ENCODE measurements at regions not wholly inside any gene's neighbourhood (a gene's known extent, or its start where the extent isn't known, plus 50 kb on each side); places are given as distances from the start of the nearest gene placed in this dataset.

DNA sequence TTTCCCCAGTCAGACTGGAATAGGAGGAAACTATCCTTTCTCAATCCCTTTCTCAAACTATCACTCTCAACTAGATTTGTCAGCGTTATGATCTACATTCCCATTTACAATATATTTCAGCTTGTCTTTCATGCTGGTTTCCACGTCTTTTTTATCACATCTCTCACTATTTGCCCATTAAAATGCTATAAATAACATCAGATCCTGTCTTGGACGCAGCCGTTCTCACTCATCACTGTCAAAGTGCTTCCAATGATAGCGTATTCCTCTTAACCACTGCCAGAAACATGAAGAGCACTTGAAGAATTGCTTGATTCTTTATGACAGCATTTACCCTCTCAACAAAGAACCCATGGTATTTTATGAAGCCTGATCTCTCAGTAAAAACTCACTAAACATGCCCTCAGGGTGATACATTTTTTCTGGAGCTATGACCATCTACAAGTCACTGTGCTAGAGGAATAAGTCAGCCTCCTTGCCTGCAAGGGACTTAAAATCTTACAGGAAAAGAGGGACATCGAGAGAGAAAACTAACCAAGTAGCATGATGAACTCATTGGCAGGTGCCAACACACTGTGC lies 205.6 kb upstream of the PFKP start:
- DNase-seq (no peak), ATAC-seq (no peak)
- Histone ChIP-seq H3K27me3 (no peaks in the 10 kb centered on the region), H3K9me3 (no peaks in the 10 kb centered on the region), H3K4me1 (no peaks in the 10 kb centered on the region), H3K27ac (no peak overlapping the region), H3K36me3 (no peaks in the 10 kb centered on the region), H3K4me3 (no peak overlapping the region)
- intact Hi-C loops (cut with DNase I) = no loop called here
- TF ChIP-seq POLR2A (IDR thresholded peaks at IDR 0.05) = no peak
- TF ChIP-seq, protein P1, sequence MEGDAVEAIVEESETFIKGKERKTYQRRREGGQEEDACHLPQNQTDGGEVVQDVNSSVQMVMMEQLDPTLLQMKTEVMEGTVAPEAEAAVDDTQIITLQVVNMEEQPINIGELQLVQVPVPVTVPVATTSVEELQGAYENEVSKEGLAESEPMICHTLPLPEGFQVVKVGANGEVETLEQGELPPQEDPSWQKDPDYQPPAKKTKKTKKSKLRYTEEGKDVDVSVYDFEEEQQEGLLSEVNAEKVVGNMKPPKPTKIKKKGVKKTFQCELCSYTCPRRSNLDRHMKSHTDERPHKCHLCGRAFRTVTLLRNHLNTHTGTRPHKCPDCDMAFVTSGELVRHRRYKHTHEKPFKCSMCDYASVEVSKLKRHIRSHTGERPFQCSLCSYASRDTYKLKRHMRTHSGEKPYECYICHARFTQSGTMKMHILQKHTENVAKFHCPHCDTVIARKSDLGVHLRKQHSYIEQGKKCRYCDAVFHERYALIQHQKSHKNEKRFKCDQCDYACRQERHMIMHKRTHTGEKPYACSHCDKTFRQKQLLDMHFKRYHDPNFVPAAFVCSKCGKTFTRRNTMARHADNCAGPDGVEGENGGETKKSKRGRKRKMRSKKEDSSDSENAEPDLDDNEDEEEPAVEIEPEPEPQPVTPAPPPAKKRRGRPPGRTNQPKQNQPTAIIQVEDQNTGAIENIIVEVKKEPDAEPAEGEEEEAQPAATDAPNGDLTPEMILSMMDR (IDR thresholded peaks at IDR 0.05) = no peak
- 36% methylated on average over 6 of the region's 6 CpGs for WGBS (ENCODE audit: insufficient coverage, low coverage, low lambda C conversion rate, missing lambda C conversion rate)

GRCh38 chr10:2858452-2858851 lies 208.9 kb upstream of the PFKP start:
- WGBS (ENCODE audit: insufficient coverage, low coverage, low lambda C conversion rate, missing lambda C conversion rate) = 57% methylated on average over 2 of the region's 2 CpGs
- intact Hi-C loops (cut with DNase I) = no loop called here

DNA sequence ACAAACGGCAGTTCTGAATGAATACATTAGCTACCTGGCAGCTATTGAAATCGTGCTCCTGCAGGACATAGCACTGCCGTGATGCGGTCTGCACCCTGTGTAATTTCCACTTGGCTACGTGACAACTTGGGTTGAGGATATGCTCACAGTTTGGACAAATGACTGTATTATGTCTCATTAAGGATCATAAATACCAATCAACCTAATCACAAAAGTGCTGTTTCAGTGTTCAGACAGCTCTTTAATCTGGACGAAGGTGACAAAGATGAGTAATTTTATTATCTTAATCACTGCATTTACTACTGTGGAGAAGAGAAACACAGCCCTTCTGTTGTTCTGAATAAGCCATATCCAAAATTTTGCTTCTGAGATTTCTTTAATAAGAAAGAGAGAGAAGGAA lies 210.8 kb upstream of the PFKP start:
- no peak for ATAC-seq
- DNase-seq = no peak
- Histone ChIP-seq H3K4me1 (no peaks in the 10 kb centered on the region), H3K4me3 (no peak overlapping the region), H3K27ac (no peak overlapping the region), H3K36me3 (no peaks in the 10 kb centered on the region), H3K27me3 (no peaks in the 10 kb centered on the region), H3K9me3 (no peaks in the 10 kb centered on the region)
- 41% methylated on average over 6 of the region's 6 CpGs for WGBS (ENCODE audit: insufficient coverage, low coverage, low lambda C conversion rate, missing lambda C conversion rate)
- TF ChIP-seq POLR2A (IDR thresholded peaks at IDR 0.05) = no peak
- TF ChIP-seq, protein P1 (IDR thresholded peaks at IDR 0.05) = no peak
- intact Hi-C loops (cut with DNase I) = no loop called here

More at GRCh38 chr10:2858452-2858851, 208.9 kb upstream of the PFKP start:
- Histone ChIP-seq H3K4me3 (no peak overlapping the region), H3K4me1 (no peaks in the 10 kb centered on the region), H3K9me3 (no peaks in the 10 kb centered on the region), H3K27ac (no peak overlapping the region), H3K27me3 (no peaks in the 10 kb centered on the region), H3K36me3 (no peaks in the 10 kb centered on the region)
- no peak for TF ChIP-seq POLR2A (IDR thresholded peaks at IDR 0.05)
- TF ChIP-seq, protein P1 (IDR thresholded peaks at IDR 0.05) = no peak
- ATAC-seq = no peak
- DNase-seq = no peak

DNA sequence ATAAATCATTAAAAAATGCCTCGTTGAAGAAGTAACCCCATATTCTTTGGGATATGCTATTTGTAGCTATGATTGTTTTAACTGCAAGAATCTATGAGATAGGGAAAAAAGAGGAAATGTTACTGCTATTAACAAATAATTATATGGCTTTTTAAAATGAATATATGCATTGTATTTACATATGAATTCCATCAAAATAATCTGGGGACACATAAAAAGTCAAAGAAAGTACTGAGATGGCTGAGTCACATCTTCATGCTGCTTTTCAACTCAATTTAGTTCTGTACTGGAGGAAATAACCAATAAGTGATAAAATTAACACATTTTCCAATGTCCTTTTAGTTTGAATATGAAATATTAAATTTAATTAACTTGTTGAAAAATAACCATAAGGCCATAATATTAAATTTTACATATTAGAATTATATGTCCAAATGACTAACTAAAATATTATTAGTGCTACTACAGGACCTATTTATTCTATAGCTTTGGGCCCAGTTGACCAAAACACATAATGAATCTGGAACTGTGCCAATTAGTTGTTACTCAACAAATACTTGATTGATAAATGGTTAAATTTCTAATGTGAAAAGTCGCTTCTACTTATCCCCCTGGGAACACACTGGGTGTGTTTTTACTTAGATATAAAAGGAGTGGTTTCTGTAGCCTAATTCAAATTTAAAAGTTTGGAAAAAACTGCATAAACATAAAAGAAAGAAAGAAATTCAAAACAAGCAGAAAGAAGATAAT lies 214.6 kb upstream of the PFKP start:
- 22% methylated on average over 2 of the region's 2 CpGs for WGBS (ENCODE audit: insufficient coverage, low coverage, low lambda C conversion rate, missing lambda C conversion rate)
- Histone ChIP-seq H3K36me3 (no peaks in the 10 kb centered on the region), H3K9me3 (no peaks in the 10 kb centered on the region), H3K27ac (no peak overlapping the region), H3K4me3 (no peak overlapping the region), H3K27me3 (no peaks in the 10 kb centered on the region), H3K4me1 (no peaks in the 10 kb centered on the region)
- intact Hi-C loops (cut with DNase I) = no loop called here
- DNase-seq = no peak
- TF ChIP-seq POLR2A (IDR thresholded peaks at IDR 0.05) = no peak
- TF ChIP-seq, protein P1 (IDR thresholded peaks at IDR 0.05) = no peak
- no peak for ATAC-seq

Measured in right lobe of liver (tissue), 6 donors.